Duodenal mucosa (tissue), 2 donors: ENCODE measurements at regions not wholly inside any gene's neighbourhood (a gene's known extent, or its start where the extent isn't known, plus 50 kb on each side); places are given as distances from the start of the nearest gene placed in this dataset.
A peak's percentile ranks its signal among the peaks of the same experiment; 100 is the strongest.

Experiments
- H3K27ac ChIP-seq: one replicate; pipeline ENCODE4 v1.7.0; 2013; ENCODE audit warnings: low read depth, low read length
- H3K27me3 ChIP-seq, 2 donors: one replicate each; pipeline ENCODE4 v1.7.0; 2013; ENCODE audit warnings: low read length in 2 of 2, control low read depth in 1 of 2; ENCODE audit not compliant: insufficient read depth in 2 of 2, control insufficient read depth in 1 of 2
- H3K36me3 ChIP-seq, 2 donors: one replicate each; pipeline ENCODE4 v1.7.0; 2013; ENCODE audit warnings: low read length in 2 of 2, control low read depth in 1 of 2; ENCODE audit not compliant: insufficient read depth in 2 of 2, control insufficient read depth in 1 of 2
- H3K4me1 ChIP-seq, 2 donors: one replicate each; pipeline ENCODE4 v1.7.0; 2013; ENCODE audit warnings: low read length in 2 of 2, control low read depth in 1 of 2; ENCODE audit not compliant: insufficient read depth in 2 of 2, control insufficient read depth in 1 of 2
- H3K4me3 ChIP-seq, 2 donors: one replicate each; pipeline ENCODE4 v1.7.0; 2013; ENCODE audit warnings: low read length in 2 of 2, low read depth in 1 of 2
- H3K9ac ChIP-seq, 2 donors: one replicate each; pipeline ENCODE4 v1.7.0; 2013; ENCODE audit warnings: low read length in 2 of 2, low read depth in 1 of 2
- H3K9me3 ChIP-seq, 2 donors: one replicate each; pipeline ENCODE4 v1.7.0; 2013; ENCODE audit warnings: low read length in 2 of 2, control low read depth in 1 of 2; ENCODE audit not compliant: control insufficient read depth in 1 of 2

- Histone ChIP-seq H3K27me3 (no peaks in the 10 kb centered on the region), H3K27ac (no peak overlapping the region), H3K36me3 (no peaks in the 10 kb centered on the region), H3K4me3 (no peak overlapping the region), H3K9me3 (no peaks in the 10 kb centered on the region), H3K4me1 (no peaks in the 10 kb centered on the region), H3K9ac (no peak overlapping the region)
These were observed 76.9 kb upstream of the RET start for GRCh38 chr10:43000021-43000411.

GRCh38 chr10:43000651-43001426, 76.0 kb upstream of the RET start:
- Histone ChIP-seq H3K27me3 (no peaks in the 10 kb centered on the region), H3K4me1 (no peaks in the 10 kb centered on the region), H3K4me3 (no peak overlapping the region), H3K9me3 (no peaks in the 10 kb centered on the region), H3K36me3 (no peaks in the 10 kb centered on the region), H3K9ac (no peak overlapping the region), H3K27ac (no peak overlapping the region)

GRCh38 chr10:43001427-43001795, 75.5 kb upstream of the RET start:
- no peaks in the 10 kb centered on the region for H3K36me3 ChIP-seq
- H3K9ac ChIP-seq, result no peak overlapping the region
- H3K9me3 ChIP-seq, result no peaks in the 10 kb centered on the region
- no peak overlapping the region for H3K27ac ChIP-seq
- H3K27me3 ChIP-seq, result no peaks in the 10 kb centered on the region
- no peaks in the 10 kb centered on the region for H3K4me1 ChIP-seq
- H3K4me3 ChIP-seq, result no peak overlapping the region

GRCh38 chr10:43002596-43002995, 74.3 kb upstream of the RET start:
- no peaks in the 10 kb centered on the region for H3K9me3 ChIP-seq
- no peaks in the 10 kb centered on the region for H3K27me3 ChIP-seq
- no peak overlapping the region for H3K9ac ChIP-seq
- no peak overlapping the region for H3K27ac ChIP-seq
- no peak overlapping the region for H3K4me3 ChIP-seq
- H3K4me1 ChIP-seq, result no peaks in the 10 kb centered on the region
- no peaks in the 10 kb centered on the region for H3K36me3 ChIP-seq

- H3K9ac ChIP-seq, result no peak overlapping the region
- no peaks in the 10 kb centered on the region for H3K36me3 ChIP-seq
- H3K4me1 ChIP-seq, result no peaks in the 10 kb centered on the region
- no peaks in the 10 kb centered on the region for H3K27me3 ChIP-seq
- H3K9me3 ChIP-seq, result no peaks in the 10 kb centered on the region
- no peak overlapping the region for H3K4me3 ChIP-seq
- no peak overlapping the region for H3K27ac ChIP-seq
These were observed 70.4 kb upstream of the RET start for GRCh38 chr10:43006490-43006889.

GRCh38 chr10:43012578-43012977, 64.3 kb upstream of the RET start:
- Histone ChIP-seq H3K9me3 (no peaks in the 10 kb centered on the region), H3K27me3 (no peaks in the 10 kb centered on the region), H3K4me1 (no peaks in the 10 kb centered on the region), H3K27ac (no peak overlapping the region), H3K9ac (no peak overlapping the region), H3K4me3 (no peak overlapping the region), H3K36me3 (no peaks in the 10 kb centered on the region)

GRCh38 chr10:43013065-43013464, 63.8 kb upstream of the RET start:
- Histone ChIP-seq H3K36me3 (no peaks in the 10 kb centered on the region), H3K4me1 (no peaks in the 10 kb centered on the region), H3K9ac (no peak overlapping the region), H3K4me3 (no peak overlapping the region), H3K9me3 (no peaks in the 10 kb centered on the region), H3K27ac (no peak overlapping the region), H3K27me3 (no peaks in the 10 kb centered on the region)

- Histone ChIP-seq H3K4me3 (no peak overlapping the region), H3K36me3 (no peaks in the 10 kb centered on the region), H3K9me3 (no peaks in the 10 kb centered on the region), H3K27me3 (no peaks in the 10 kb centered on the region), H3K27ac (no peak overlapping the region), H3K4me1 (peaks cover 0 to 7% of the 10 kb centered on the region in 2 donors), H3K9ac (no peak overlapping the region)
These were observed 52.3 kb upstream of the RET start for GRCh38 chr10:43024524-43024923.

- Histone ChIP-seq H3K36me3 (no peaks in the 10 kb centered on the region), H3K4me3 (no peak overlapping the region), H3K27me3 (no peaks in the 10 kb centered on the region), H3K9ac (no peak overlapping the region), H3K4me1 (peaks cover 0 to 7% of the 10 kb centered on the region in 2 donors), H3K27ac (no peak overlapping the region), H3K9me3 (no peaks in the 10 kb centered on the region)
These were observed 51.7 kb upstream of the RET start for GRCh38 chr10:43024942-43025700.

- H3K27ac ChIP-seq, result no peak overlapping the region
- no peak overlapping the region for H3K9ac ChIP-seq
These were observed 50.6 kb upstream of the RET start for GRCh38 chr10:43026039-43026973.

More at GRCh38 chr10:43026039-43026973, 50.6 kb upstream of the RET start:
- Histone ChIP-seq H3K36me3 (no peaks in the 10 kb centered on the region), H3K4me3 (peak overlapping the region in 1 of 2 donors; percentile 48), H3K9me3 (no peaks in the 10 kb centered on the region), H3K4me1 (peaks cover 0 to 7% of the 10 kb centered on the region in 2 donors), H3K27me3 (no peaks in the 10 kb centered on the region)
